SU-DHL-6 (cell line): ENCODE measurements at regions not wholly inside any gene's neighbourhood (a gene's known extent, or its start where the extent isn't known, plus 50 kb on each side); places are given as distances from the start of the nearest gene placed in this dataset.

ENCODE experiments used
- H2AFZ ChIP-seq: fragments of 200-600 bp; sonication (generic); 2 replicates; pipeline ENCODE4 v1.6.1; 2014; ENCODE audit warnings: low read depth, mild to moderate bottlenecking, moderate library complexity, mixed read lengths, antibody characterized with exemption, low read length; ENCODE audit not compliant: severe bottlenecking
- H3F3A ChIP-seq: fragments of 200-600 bp; shearing (Covaris generic); 2 replicates; pipeline ENCODE4 v1.6.0; 2016; ENCODE audit warnings: antibody characterized with exemption, mild to moderate bottlenecking; ENCODE audit not compliant: insufficient read depth
- H3K27ac ChIP-seq: fragments of 200-600 bp; sonication (generic); 2 replicates; pipeline ENCODE4 v1.5.1; 2016; ENCODE audit warnings: low read depth, mild to moderate bottlenecking, low read length, moderate library complexity, mixed read lengths
- H3K27me3 ChIP-seq: fragments of 200-600 bp; sonication (generic), shearing (Covaris generic); 2 replicates; pipeline ENCODE4 v1.6.0; 2014; ENCODE audit warnings: mild to moderate bottlenecking, low read length
- H3K36me3 ChIP-seq: fragments of 200-600 bp; sonication (generic); 2 replicates; pipeline ENCODE4 v1.6.1; 2014; ENCODE audit warnings: mild to moderate bottlenecking, low read length, mixed read lengths
- H3K4me2 ChIP-seq: fragments of 300-600, 200-600 bp; shearing (Covaris generic), sonication (generic); 2 replicates; pipeline ENCODE4 v1.6.0; 2014; ENCODE audit warnings: low read length, low read depth, mild to moderate bottlenecking; ENCODE audit not compliant: poor library complexity, severe bottlenecking
- H3K4me3 ChIP-seq: fragments of 200-600 bp; sonication (generic); 2 replicates; pipeline ENCODE4 v1.5.1; 2014; ENCODE audit warnings: antibody characterized with exemption, low read length, mild to moderate bottlenecking, mixed read lengths; ENCODE audit not compliant: insufficient read depth, poor library complexity, severe bottlenecking
- H3K79me2 ChIP-seq: fragments of 200-600 bp; sonication (generic); 2 replicates; pipeline ENCODE4 v1.6.1; 2014; ENCODE audit warnings: mild to moderate bottlenecking, low read length, moderate library complexity; ENCODE audit not compliant: insufficient read depth
- H3K9ac ChIP-seq: fragments of 200-600 bp; sonication (generic); 2 replicates; pipeline ENCODE4 v1.7.0; 2014; ENCODE audit warnings: mild to moderate bottlenecking, low read length
- H3K9me2 ChIP-seq: fragments of 200-600 bp; sonication (generic); replicated peaks from 2 replicates; pipeline ENCODE4 v1.6.1; 2014; ENCODE audit warnings: low read length; ENCODE audit not compliant: insufficient read depth
- H3K9me3 ChIP-seq: fragments of 200-600 bp; sonication (generic); 2 replicates; pipeline ENCODE4 v1.6.1; 2014; ENCODE audit warnings: low read length, mixed read lengths; ENCODE audit not compliant: insufficient read depth
- H4K20me1 ChIP-seq: fragments of 200-600 bp; sonication (generic); 2 replicates; pipeline ENCODE4 v1.6.1; 2014; ENCODE audit warnings: low read depth, mild to moderate bottlenecking, antibody characterized with exemption, low read length, moderate library complexity, mixed read lengths
- EZH2phosphoT487 ChIP-seq: fragments of 200-600 bp; sonication (generic), shearing (Covaris generic); conservative IDR thresholded peaks from 2 replicates; pipeline ENCODE4 v1.6.1; 2018; ENCODE audit warnings: mild to moderate bottlenecking, antibody characterized with exemption, low read length, moderate library complexity, mixed read lengths
- TF ChIP-seq, protein P1 (sequence below): fragments of 200-600 bp; sonication (generic); IDR thresholded peaks from one replicate; pipeline ENCODE4 v1.5.1; 2017; ENCODE audit warnings: antibody characterized with exemption, mild to moderate bottlenecking, low read length, moderate library complexity; ENCODE audit not compliant: insufficient read depth, poor library complexity, severe bottlenecking

DNA sequence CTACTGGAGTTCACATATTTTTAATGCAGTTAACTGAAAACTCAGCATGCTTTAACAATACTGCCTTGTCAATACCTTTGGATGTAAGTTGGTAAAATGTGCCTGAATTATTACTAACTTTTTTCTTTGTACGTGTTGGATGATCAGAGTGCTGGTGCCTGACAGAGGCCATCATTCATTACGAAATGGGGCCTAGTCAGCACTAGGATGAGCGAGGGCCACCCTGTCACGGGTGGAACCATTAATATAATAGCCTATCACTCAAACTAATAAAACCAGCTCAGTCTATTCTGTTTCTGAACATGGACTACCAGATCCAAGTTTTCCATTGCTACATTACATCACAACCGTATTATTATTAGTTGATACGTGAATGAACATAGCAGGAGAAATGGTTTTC lies 501.7 kb upstream of the TENM3 start:
- Histone ChIP-seq H3K9me3 (no peaks in the 10 kb centered on the region), H3K4me2 (no peak overlapping the region), H3K9me2 (no peaks in the 10 kb centered on the region), H3K9ac (no peak overlapping the region), H3K27ac (no peak overlapping the region), H2AFZ (no peak overlapping the region), H3F3A (no peaks in the 10 kb centered on the region), H4K20me1 (no peaks in the 10 kb centered on the region), H3K79me2 (no peaks in the 10 kb centered on the region), H3K4me3 (no peak overlapping the region), H3K27me3 (no peaks in the 10 kb centered on the region), H3K36me3 (no peaks in the 10 kb centered on the region)
- TF ChIP-seq, protein P1, sequence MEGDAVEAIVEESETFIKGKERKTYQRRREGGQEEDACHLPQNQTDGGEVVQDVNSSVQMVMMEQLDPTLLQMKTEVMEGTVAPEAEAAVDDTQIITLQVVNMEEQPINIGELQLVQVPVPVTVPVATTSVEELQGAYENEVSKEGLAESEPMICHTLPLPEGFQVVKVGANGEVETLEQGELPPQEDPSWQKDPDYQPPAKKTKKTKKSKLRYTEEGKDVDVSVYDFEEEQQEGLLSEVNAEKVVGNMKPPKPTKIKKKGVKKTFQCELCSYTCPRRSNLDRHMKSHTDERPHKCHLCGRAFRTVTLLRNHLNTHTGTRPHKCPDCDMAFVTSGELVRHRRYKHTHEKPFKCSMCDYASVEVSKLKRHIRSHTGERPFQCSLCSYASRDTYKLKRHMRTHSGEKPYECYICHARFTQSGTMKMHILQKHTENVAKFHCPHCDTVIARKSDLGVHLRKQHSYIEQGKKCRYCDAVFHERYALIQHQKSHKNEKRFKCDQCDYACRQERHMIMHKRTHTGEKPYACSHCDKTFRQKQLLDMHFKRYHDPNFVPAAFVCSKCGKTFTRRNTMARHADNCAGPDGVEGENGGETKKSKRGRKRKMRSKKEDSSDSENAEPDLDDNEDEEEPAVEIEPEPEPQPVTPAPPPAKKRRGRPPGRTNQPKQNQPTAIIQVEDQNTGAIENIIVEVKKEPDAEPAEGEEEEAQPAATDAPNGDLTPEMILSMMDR: no peak
- no peak for TF ChIP-seq EZH2phosphoT487

DNA sequence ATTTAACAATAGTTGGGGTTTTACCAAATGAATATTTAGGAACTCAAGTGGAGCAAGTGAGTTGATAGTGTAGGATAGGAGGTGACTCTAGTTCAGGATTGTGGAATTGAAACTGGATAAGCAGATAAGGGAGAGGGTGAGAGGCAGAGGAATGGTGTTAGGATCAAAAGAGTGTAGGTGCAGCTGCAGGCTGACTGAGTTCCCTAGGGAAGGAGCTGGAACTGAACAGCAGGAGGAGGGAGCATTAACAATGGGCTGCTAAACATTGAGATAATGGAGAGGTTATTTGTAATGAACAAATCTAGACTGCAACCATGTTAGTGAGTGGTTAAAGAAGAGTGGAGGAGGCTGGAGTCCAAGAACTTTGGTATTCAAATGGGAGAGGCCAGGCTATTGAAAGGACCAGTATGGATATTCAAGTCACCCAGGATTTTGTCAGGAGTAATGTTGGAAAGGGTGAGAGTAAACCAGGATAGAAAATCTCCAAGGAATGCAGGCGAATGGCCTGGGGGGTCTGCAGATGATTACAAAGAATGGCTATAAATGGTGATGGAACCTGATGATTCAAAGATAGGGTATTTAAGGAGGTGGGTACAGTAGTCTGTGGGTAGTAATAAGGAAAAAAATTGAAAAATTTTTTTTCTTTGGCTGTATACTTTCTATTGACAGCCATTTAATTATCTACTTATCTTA lies 497.1 kb upstream of the TENM3 start:
- Histone ChIP-seq H3K4me2 (no peak overlapping the region), H3F3A (no peaks in the 10 kb centered on the region), H3K79me2 (no peaks in the 10 kb centered on the region), H2AFZ (no peak overlapping the region), H3K4me3 (no peak overlapping the region), H3K27me3 (no peaks in the 10 kb centered on the region), H3K27ac (no peak overlapping the region), H3K9ac (no peak overlapping the region), H3K36me3 (no peaks in the 10 kb centered on the region), H3K9me3 (no peaks in the 10 kb centered on the region), H4K20me1 (no peaks in the 10 kb centered on the region), H3K9me2 (no peaks in the 10 kb centered on the region)
- TF ChIP-seq EZH2phosphoT487: no peak
- TF ChIP-seq, protein P1: no peak

DNA sequence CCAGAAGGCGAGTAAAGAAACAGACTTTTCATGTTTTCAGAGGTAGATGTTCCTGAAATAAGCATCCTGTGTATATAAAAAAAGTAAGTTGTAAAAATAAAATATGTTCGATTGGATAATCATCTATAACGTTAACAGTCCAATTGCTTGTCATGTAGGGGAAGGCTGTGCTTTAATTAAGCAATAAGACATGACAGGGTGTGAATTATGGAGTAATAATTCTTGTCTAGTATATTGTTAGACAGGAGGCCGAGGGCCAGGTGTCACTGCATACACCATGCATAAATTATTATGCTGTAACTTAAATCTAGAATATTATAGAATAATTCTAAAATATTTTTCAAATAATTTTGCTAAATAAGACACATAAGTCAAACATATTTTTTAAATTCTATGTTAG lies 494.6 kb upstream of the TENM3 start:
- no peaks in the 10 kb centered on the region for H3K27me3 ChIP-seq
- no peak overlapping the region for H3K27ac ChIP-seq
- H3K4me2 ChIP-seq: no peak overlapping the region
- no peaks in the 10 kb centered on the region for H3K9me3 ChIP-seq
- H3K79me2 ChIP-seq: no peaks in the 10 kb centered on the region
- H2AFZ ChIP-seq: no peak overlapping the region
- no peaks in the 10 kb centered on the region for H3K9me2 ChIP-seq
- H3K4me3 ChIP-seq: no peak overlapping the region
- no peaks in the 10 kb centered on the region for H4K20me1 ChIP-seq
- no peaks in the 10 kb centered on the region for H3F3A ChIP-seq
- TF ChIP-seq, protein P1: no peak
- TF ChIP-seq EZH2phosphoT487: no peak
- H3K36me3 ChIP-seq: no peaks in the 10 kb centered on the region
- no peak overlapping the region for H3K9ac ChIP-seq

DNA sequence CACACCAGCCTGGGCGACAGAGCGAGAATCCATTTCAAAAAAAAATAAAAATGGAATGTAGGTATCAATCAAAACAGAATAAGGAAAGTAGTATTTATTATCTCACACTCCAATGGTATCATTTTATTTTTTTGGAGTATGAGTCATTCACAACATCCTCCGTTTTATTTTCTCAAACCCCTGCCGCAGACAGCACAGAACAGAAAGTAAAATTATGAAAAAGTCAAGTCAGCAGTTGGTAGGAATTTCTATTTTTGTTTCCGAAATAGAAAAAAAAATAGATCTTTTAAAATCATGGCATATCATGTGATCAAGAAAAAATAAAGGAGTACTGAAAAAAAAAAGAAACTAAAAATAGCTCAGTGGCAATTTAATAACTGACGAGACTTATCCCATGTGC lies 490.7 kb upstream of the TENM3 start:
- Histone ChIP-seq H3K9me2 (no peaks in the 10 kb centered on the region), H4K20me1 (no peaks in the 10 kb centered on the region), H2AFZ (no peak overlapping the region), H3K27ac (no peak overlapping the region), H3K36me3 (no peaks in the 10 kb centered on the region), H3K4me2 (no peak overlapping the region), H3K9ac (no peak overlapping the region), H3K4me3 (no peak overlapping the region), H3K79me2 (no peaks in the 10 kb centered on the region), H3K27me3 (no peaks in the 10 kb centered on the region), H3F3A (no peaks in the 10 kb centered on the region), H3K9me3 (no peaks in the 10 kb centered on the region)
- TF ChIP-seq EZH2phosphoT487: no peak
- TF ChIP-seq, protein P1: no peak
